ENCODE measurements at regions not wholly inside any gene's neighbourhood (a gene's known extent, or its start where the extent isn't known, plus 50 kb on each side); places are given as distances from the start of the nearest gene placed in this dataset.

- intact Hi-C loops (cut with micrococcal nuclease; ENCODE audit: unreplicated experiment): no loop called here
- Mint-ChIP-seq H3K27ac (ENCODE audit: unreplicated experiment) (no peak overlapping the region), H3K9me3 (ENCODE audit: low read depth, unreplicated experiment) (no peaks in the 10 kb centered on the region), H3K36me3 (ENCODE audit: insufficient read depth, unreplicated experiment) (no peaks in the 10 kb centered on the region), H3K27me3 (ENCODE audit: unreplicated experiment) (no peaks in the 10 kb centered on the region), H3K4me3 (ENCODE audit: low read depth, unreplicated experiment) (no peak overlapping the region), H3K4me1 (ENCODE audit: low read depth, unreplicated experiment) (no peaks in the 10 kb centered on the region)
- no peak for DNase-seq
- TF ChIP-seq, protein P1, sequence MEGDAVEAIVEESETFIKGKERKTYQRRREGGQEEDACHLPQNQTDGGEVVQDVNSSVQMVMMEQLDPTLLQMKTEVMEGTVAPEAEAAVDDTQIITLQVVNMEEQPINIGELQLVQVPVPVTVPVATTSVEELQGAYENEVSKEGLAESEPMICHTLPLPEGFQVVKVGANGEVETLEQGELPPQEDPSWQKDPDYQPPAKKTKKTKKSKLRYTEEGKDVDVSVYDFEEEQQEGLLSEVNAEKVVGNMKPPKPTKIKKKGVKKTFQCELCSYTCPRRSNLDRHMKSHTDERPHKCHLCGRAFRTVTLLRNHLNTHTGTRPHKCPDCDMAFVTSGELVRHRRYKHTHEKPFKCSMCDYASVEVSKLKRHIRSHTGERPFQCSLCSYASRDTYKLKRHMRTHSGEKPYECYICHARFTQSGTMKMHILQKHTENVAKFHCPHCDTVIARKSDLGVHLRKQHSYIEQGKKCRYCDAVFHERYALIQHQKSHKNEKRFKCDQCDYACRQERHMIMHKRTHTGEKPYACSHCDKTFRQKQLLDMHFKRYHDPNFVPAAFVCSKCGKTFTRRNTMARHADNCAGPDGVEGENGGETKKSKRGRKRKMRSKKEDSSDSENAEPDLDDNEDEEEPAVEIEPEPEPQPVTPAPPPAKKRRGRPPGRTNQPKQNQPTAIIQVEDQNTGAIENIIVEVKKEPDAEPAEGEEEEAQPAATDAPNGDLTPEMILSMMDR (IDR thresholded peaks at IDR 0.05; ENCODE audit: unreplicated experiment): no peak
- no TSS peak for BruUV-seq (replicated peaks)
- CTCF ChIA-PET: no interaction called here
Observed at GRCh38 chr2:176544557-176544956, 275.3 kb downstream of the MTX2 start.

GRCh38 chr2:176544991-176545956 is 276.0 kb downstream of the MTX2 start:
- Mint-ChIP-seq H3K27ac (ENCODE audit: unreplicated experiment) (no peak overlapping the region), H3K4me1 (ENCODE audit: low read depth, unreplicated experiment) (no peaks in the 10 kb centered on the region), H3K9me3 (ENCODE audit: low read depth, unreplicated experiment) (no peaks in the 10 kb centered on the region), H3K36me3 (ENCODE audit: insufficient read depth, unreplicated experiment) (no peaks in the 10 kb centered on the region), H3K27me3 (ENCODE audit: unreplicated experiment) (no peaks in the 10 kb centered on the region), H3K4me3 (ENCODE audit: low read depth, unreplicated experiment) (no peak overlapping the region)
- CTCF ChIA-PET: no interaction called here
- intact Hi-C loops (cut with micrococcal nuclease; ENCODE audit: unreplicated experiment): loop anchor here (1.0 kb wide), 1 partner anchor 18 kb away; no protein-coding TSS in a partner anchor
- BruUV-seq (replicated peaks): no TSS peak
- no peak for DNase-seq
- TF ChIP-seq, protein P1 (IDR thresholded peaks at IDR 0.05; ENCODE audit: unreplicated experiment): no peak

GRCh38 chr2:176546550-176546949 is 277.3 kb downstream of the MTX2 start:
- TF ChIP-seq, protein P1 (IDR thresholded peaks at IDR 0.05; ENCODE audit: unreplicated experiment): no peak
- Mint-ChIP-seq H3K4me1 (ENCODE audit: low read depth, unreplicated experiment) (no peaks in the 10 kb centered on the region), H3K27ac (ENCODE audit: unreplicated experiment) (no peak overlapping the region), H3K4me3 (ENCODE audit: low read depth, unreplicated experiment) (no peak overlapping the region), H3K9me3 (ENCODE audit: low read depth, unreplicated experiment) (no peaks in the 10 kb centered on the region), H3K27me3 (ENCODE audit: unreplicated experiment) (no peaks in the 10 kb centered on the region), H3K36me3 (ENCODE audit: insufficient read depth, unreplicated experiment) (no peaks in the 10 kb centered on the region)
- no TSS peak for BruUV-seq (replicated peaks)
- CTCF ChIA-PET: interaction anchor here (0.6 kb wide), 1 partner anchor 705 kb away, joined by 3 read pairs; no protein-coding TSS in a partner anchor
- intact Hi-C loops (cut with micrococcal nuclease; ENCODE audit: unreplicated experiment): no loop called here
- DNase-seq: no peak

GRCh38 chr2:176552501-176553135 is 283.4 kb downstream of the MTX2 start:
- Mint-ChIP-seq H3K36me3 (ENCODE audit: insufficient read depth, unreplicated experiment) (peaks cover 12% of the 10 kb centered on the region), H3K9me3 (ENCODE audit: low read depth, unreplicated experiment) (no peaks in the 10 kb centered on the region), H3K27me3 (ENCODE audit: unreplicated experiment) (no peaks in the 10 kb centered on the region), H3K4me1 (ENCODE audit: low read depth, unreplicated experiment) (peaks cover 15% of the 10 kb centered on the region), H3K4me3 (ENCODE audit: low read depth, unreplicated experiment) (no peak overlapping the region), H3K27ac (ENCODE audit: unreplicated experiment) (no peak overlapping the region)
- no peak for DNase-seq
- BruUV-seq (replicated peaks): no TSS peak
- TF ChIP-seq, protein P1 (IDR thresholded peaks at IDR 0.05; ENCODE audit: unreplicated experiment): no peak
- intact Hi-C loops (cut with micrococcal nuclease; ENCODE audit: unreplicated experiment): loop anchor here (5.0 to 10.0 kb wide), 2 partner anchors 228 to 425 kb away; partner anchors contain the start of gene HOXD8
- CTCF ChIA-PET: interaction anchor here (0.9 to 2.5 kb wide), 3 partner anchors 30 to 412 kb away, joined by 3 to 39 read pairs (median 3); no protein-coding TSS in a partner anchor

Data from Calu3 (cell line).